NCI-H2196 treated with DMSO at 0.1 percent for 48 hours (cell line): ENCODE measurements at regions not wholly inside any gene's neighbourhood (a gene's known extent, or its start where the extent isn't known, plus 50 kb on each side); places are given as distances from the start of the nearest gene placed in this dataset.

Experiments used
- DNase-seq: peaks from one replicate; lab custom pipeline; 2025; ENCODE audit not compliant: unreplicated experiment; lab: John Stamatoyannopoulos, UW

DNA sequence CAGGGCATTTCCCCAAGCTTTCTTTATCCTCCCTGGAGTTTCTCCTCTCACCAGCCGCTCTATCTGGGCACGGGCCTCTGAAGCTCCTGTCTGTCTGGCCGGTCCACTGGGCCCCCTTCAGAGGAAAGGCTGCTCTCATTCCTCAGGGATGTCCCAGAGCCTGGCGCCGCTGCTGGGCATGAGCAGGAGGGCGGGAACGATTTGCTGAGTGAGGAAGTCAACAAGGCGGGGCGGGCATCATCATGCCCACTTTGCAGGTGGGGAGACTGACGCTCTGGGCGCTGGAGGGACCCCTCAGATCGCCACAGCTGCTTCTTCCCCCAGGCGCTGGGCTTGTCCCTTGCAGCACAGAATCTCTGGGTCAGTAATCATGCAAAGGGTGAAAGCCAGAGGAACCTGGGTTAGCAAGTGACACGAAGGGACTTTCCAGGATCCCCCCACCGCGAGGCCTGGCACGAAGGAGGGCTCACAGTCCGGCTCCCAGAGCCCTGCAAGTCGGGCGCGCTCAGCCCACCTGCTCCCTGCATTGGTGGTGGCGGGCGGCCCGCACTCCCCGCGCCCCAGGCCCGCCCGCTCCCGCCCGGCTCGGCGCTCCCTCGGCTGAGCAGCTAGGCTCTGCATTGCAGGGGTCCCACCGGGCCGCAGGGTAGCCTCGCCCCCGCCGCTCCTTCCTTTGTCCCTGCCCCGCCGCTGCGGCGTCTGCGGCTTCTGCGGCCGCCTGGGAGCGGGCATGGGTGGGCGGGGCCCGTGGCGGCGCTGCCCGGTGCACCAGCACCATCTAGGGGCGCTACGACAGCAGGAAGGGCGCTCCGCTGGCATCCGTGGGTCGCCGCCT, 157.8 kb downstream of the CYRIA start:
- peak; percentile 2 for DNase-seq

- no peak for DNase-seq
Observed at GRCh38 chr2:16506366-16506765, 159.3 kb downstream of the CYRIA start.

DNA sequence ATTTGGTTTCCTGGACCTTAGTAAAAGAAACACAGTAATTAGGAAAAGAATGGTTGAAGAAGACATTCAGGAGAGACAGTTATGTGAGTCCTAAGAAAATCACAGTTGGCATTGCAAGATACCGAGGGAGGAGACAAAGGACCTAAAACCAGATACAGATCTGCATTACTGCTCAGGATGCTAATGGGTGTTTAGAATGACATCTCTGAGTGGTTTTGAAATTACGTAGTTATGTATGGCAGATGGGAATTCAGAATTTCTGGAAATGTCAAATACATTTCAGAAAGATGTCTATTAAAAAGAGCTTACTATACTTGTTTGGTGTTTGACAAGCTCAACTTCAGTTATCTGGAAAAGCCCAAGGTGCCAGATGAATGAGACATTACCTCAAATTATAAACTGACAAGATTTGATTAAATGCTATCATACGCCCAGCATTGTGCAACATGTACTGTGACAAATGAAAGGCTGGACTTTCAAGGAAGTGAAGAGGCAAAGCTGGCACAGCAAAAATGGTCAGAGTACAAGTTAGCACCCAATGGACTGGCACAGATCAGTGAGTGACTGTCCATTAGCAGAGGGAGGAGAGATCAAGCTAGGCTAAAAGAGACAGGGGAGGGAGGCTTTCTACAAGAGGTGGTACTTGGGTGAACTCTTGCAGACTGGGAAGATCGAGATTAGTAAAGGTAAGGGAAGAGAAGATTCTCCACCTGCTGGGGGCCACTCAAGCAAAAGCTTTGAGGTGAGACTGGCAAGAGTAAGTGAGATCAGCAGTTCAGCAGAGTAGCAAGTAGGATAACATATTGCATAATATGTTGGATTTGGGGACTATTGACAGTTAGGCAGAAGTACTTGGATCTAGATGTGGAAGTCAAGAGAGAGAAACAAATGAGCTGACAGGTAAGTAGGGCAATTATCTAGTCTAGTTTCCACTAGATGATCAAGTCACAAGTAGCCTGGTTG, 168.9 kb downstream of the CYRIA start:
- DNase-seq: no peak

- no peak for DNase-seq
Observed at GRCh38 chr2:16495509-16496208, 170.0 kb downstream of the CYRIA start.

DNA sequence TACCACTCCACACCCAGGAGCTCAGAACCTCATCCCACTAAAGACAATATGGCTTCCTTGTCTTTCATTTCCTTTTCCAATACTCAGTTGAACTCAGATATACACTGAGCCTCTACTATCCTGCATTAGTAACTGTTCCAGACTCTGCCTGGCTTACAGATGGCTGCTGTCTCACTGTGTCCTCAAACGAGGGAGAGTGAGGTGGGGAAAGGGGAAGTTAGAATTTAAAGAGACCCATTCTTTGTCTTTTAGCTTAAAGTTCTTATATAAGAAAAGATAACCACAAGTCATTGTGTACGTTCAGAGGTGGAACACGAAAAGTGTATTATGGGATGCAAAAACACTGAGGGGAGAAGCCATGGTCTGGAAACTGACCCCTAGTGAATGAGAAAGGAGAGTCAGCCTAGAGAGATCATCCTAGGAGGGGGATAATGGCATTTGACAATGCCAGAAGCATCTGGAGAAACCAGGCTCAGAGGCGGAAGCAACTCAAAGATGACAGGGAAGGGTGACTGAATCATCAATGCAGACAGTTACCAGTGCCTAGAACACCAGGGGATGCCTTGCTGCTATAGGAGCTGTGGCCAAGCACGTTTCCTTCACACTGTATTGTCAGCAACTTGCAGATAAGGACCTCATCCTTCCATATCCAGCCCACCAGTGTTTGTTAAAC, 170.7 kb downstream of the CYRIA start:
- DNase-seq: no peak

GRCh38 chr2:16493788-16494187, 171.8 kb downstream of the CYRIA start:
- no peak for DNase-seq

DNA sequence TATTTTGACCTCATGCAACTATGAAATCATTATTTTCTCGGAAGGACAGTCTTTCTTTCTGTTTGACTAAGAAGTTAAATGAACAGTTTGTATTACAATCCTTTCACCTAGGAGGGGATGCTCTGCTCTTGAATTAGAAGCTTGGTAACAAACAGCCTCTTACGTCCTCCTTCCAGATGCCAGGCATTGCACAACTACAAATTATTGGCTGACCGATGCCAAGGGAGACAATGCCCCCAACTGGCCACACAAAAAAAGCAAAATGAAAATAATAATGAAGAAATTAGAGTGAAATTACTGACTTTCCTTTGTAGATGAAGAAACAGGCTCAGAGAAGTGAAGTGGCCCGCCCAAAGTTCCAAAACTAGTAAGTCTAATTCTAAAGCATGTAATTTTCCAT, 177.9 kb downstream of the CYRIA start:
- DNase-seq: no peak

- DNase-seq: no peak
Observed at GRCh38 chr2:16485251-16485650, 180.4 kb downstream of the CYRIA start.

DNA sequence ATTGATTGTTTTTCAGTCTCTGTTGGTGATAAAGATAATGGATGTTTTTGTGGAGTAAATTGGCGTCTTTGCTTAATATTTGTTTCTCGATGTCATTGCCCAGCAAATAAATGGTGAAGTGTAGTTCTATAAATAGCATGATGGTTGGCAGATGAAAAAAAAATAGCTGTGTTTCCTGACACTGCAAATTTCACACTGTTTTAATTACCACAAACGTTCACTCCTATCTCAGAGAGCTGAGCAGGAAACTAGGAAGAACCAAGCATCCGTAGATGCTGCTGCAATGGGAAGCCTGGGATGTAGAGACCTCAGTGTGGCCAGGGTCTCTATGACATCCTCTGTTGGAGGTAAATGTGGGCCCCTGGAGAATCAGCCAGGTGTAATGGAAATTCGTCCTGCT, 183.2 kb downstream of the CYRIA start:
- no peak for DNase-seq

DNA sequence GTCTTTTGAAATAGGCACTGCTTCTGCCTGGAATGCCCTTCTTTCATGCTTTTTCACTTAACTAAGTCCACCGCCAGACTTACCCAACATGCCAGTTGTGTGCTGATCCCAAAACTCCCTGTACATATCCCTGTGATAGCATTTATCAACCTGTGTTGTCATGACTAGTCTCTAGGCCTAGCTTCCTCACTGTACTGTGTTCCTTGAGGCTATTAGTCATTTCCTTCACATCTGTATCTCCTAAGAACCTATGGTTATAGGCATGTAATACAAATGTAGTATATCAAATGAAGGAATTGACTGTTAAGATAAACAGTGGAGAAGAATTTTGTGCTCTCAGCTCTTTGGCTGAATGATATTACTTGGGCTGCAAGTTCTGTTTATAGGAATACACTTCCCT, 184.3 kb downstream of the CYRIA start:
- DNase-seq: no peak

DNA sequence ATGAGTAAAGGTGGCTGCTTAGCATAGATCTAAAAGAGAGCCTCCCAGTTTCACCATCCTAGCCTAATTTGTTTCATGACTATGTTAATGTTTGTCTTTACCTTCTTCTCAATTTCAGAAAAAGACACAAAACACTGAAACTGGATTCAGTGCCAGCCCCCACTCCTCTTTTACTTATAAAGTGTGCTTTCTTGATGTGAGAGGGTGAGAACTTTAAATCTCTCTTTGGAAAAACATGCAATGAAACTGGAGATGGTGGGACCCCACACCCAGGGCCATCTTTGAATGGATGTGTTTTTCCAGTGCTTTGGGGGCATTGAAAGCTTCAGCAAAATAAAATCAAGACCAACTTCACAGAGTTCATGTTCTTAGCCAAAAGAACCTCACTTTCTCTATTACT, 185.9 kb downstream of the CYRIA start:
- no peak for DNase-seq

- no peak for DNase-seq
Observed at GRCh38 chr2:16478434-16479210, 187.0 kb downstream of the CYRIA start.

DNA sequence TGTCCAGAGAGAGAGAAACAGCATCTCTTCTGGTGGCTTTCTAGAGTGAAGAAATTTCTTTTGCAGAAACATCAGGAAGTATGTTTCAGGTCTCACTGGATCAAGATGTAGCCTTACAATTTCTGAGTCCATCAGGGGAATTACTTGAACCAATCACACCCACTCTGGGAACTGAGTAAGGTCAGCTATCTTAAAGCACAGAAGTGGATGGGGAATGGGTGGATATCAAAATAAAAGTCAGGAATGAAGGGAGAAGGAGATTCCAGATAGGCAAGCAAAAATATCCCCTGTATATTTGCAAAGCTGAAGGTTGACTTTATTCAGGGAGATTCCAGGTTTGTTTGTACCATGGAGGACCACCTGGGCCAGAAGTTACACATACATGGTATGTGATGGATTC, 188.0 kb downstream of the CYRIA start:
- no peak for DNase-seq

- no peak for DNase-seq
Observed at GRCh38 chr2:16476866-16477265, 188.8 kb downstream of the CYRIA start.

- DNase-seq: no peak
Observed at GRCh38 chr2:16475986-16476567, 189.6 kb downstream of the CYRIA start.

DNA sequence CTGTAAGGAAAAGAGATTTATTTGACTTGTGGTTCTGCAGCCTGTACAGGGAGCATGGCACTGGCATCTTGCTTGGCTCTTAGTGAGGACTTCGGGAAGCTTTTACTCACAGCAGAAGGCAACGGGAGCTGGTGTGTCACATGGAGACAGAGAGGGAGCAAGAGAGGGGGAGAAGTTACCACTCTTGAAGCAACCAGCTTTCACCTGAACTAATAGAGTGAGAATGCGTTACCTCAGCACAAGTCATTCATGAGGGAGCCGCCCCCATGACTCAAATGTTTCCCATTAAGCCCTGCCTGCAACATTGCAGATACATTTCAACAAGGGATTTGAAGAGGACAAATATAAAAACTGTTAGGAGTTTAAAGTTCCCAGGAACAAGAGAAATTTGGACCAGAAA, 190.0 kb downstream of the CYRIA start:
- DNase-seq: no peak

GRCh38 chr2:16473575-16473974, 192.1 kb downstream of the CYRIA start:
- no peak for DNase-seq

GRCh38 chr2:16470936-16471490, 194.6 kb downstream of the CYRIA start:
- no peak for DNase-seq

- DNase-seq: no peak
Observed at GRCh38 chr2:16466821-16467151, 198.8 kb downstream of the CYRIA start.
